ENCODE measurements at regions not wholly inside any gene's neighbourhood (a gene's known extent, or its start where the extent isn't known, plus 50 kb on each side); places are given as distances from the start of the nearest gene placed in this dataset.
A peak's percentile ranks its signal among the peaks of the same experiment; 100 is the strongest.

GRCh38 chr11:119804698-119805097 is 75.7 kb upstream of the NECTIN1 start:
- H3K27me3 Mint-ChIP-seq, result peaks cover 39% of the 10 kb centered on the region
- no peaks in the 10 kb centered on the region for H3K4me1 Mint-ChIP-seq (ENCODE audit: low read depth)
- no peak for DNase-seq (ENCODE audit: low spot score, unreplicated experiment)
- no peak overlapping the region for H3K4me3 Mint-ChIP-seq (ENCODE audit: low read depth)
- no peak for TF ChIP-seq CTCF (IDR thresholded peaks at IDR 0.05; ENCODE audit: unreplicated experiment)
- no peaks in the 10 kb centered on the region for H3K36me3 Mint-ChIP-seq (ENCODE audit: insufficient read depth)
- H3K27ac Mint-ChIP-seq, result no peak overlapping the region
- H3K9me3 Mint-ChIP-seq (ENCODE audit: low read depth), result no peaks in the 10 kb centered on the region

- no peak overlapping the region for H3K4me3 Mint-ChIP-seq (ENCODE audit: low read depth)
Observed at GRCh38 chr11:119803726-119804294, 74.8 kb upstream of the NECTIN1 start.

DNA sequence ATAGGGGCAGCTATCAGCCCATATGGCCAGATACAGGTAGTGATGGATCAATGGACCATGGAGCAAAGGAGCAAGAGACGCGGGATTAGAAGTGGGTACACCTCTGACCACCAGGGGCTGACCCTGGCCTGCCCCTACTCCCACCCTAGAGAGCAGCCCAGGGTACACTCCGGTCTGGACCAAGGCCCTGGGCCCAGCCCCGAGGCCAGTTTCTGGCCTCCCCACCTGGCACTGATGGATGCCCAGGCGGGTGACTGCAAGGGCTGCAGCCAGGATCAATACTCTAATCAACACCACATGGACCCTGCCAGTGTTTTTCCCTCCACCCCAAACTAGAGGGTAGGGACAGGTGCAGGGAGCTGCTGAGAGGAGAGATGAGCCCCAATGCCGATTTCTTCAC is 74.1 kb upstream of the NECTIN1 start:
- Mint-ChIP-seq H3K36me3 (ENCODE audit: insufficient read depth) (no peaks in the 10 kb centered on the region), H3K27ac (no peak overlapping the region), H3K9me3 (ENCODE audit: low read depth) (no peaks in the 10 kb centered on the region), H3K27me3 (peaks cover 32% of the 10 kb centered on the region), H3K4me3 (ENCODE audit: low read depth) (no peak overlapping the region), H3K4me1 (ENCODE audit: low read depth) (no peaks in the 10 kb centered on the region)
- TF ChIP-seq CTCF (IDR thresholded peaks at IDR 0.05; ENCODE audit: unreplicated experiment), result peak; percentile 16
- DNase-seq (ENCODE audit: low spot score, unreplicated experiment), result no peak

More at GRCh38 chr11:119803726-119804294, 74.8 kb upstream of the NECTIN1 start:
- no peak for TF ChIP-seq CTCF (IDR thresholded peaks at IDR 0.05; ENCODE audit: unreplicated experiment)
- H3K4me1 Mint-ChIP-seq (ENCODE audit: low read depth), result no peaks in the 10 kb centered on the region
- no peak for DNase-seq (ENCODE audit: low spot score, unreplicated experiment)
- no peak overlapping the region for H3K27ac Mint-ChIP-seq
- H3K9me3 Mint-ChIP-seq (ENCODE audit: low read depth), result no peaks in the 10 kb centered on the region
- H3K36me3 Mint-ChIP-seq (ENCODE audit: insufficient read depth), result no peaks in the 10 kb centered on the region
- H3K27me3 Mint-ChIP-seq, result peaks cover 36% of the 10 kb centered on the region

DNA sequence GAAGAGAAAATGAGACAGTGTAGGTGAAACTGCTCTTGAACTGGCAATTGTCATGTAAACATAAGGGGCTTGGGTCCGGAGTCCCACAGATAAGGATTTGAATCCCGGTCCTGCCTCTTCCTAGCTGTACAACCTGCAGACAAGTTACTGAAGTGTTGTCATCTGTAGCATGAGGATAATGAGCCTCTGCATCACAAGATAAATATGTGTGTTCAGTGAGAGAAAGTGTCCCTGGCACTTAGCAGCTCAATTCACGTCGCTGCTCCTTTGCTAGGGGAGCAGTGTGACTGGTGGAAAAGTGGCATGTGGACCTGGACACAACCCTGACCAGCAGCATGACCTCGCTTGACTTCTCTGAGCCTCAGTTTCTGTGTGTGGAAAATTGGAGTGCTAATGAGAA is 73.7 kb upstream of the NECTIN1 start:
- no peak for DNase-seq (ENCODE audit: low spot score, unreplicated experiment)
- no peak overlapping the region for H3K27ac Mint-ChIP-seq
- peaks cover under 1% of the 10 kb centered on the region for H3K4me1 Mint-ChIP-seq (ENCODE audit: low read depth)
- H3K9me3 Mint-ChIP-seq (ENCODE audit: low read depth), result no peaks in the 10 kb centered on the region
- peaks cover 29% of the 10 kb centered on the region for H3K27me3 Mint-ChIP-seq
- H3K36me3 Mint-ChIP-seq (ENCODE audit: insufficient read depth), result no peaks in the 10 kb centered on the region
- TF ChIP-seq CTCF (IDR thresholded peaks at IDR 0.05; ENCODE audit: unreplicated experiment), result no peak
- H3K4me3 Mint-ChIP-seq (ENCODE audit: low read depth), result no peak overlapping the region

DNA sequence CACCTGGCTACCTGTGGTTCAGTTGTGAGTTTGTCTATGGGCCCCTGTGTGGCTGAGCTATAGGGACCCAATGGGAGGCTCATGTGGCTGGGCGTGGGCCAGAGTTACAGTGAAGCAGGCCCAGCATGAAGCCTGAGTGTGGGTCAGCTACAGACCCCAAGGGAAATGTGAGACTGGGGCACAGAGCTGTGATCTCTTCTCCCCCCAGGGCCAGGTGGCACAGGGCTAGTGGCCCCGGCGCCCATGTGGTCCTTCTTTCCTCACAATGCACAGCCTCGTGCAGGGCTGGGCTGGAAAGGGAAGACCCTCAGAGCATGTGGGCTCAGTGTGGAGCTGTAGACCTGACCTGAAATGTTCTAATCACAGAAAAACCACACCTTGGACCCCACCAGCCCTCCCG is 71.6 kb upstream of the NECTIN1 start:
- no peak for DNase-seq (ENCODE audit: low spot score, unreplicated experiment)
- Mint-ChIP-seq H3K9me3 (ENCODE audit: low read depth) (no peaks in the 10 kb centered on the region), H3K27ac (no peak overlapping the region), H3K4me3 (ENCODE audit: low read depth) (no peak overlapping the region), H3K4me1 (ENCODE audit: low read depth) (peaks cover 10% of the 10 kb centered on the region), H3K27me3 (peaks cover 30% of the 10 kb centered on the region), H3K36me3 (ENCODE audit: insufficient read depth) (no peaks in the 10 kb centered on the region)
- no peak for TF ChIP-seq CTCF (IDR thresholded peaks at IDR 0.05; ENCODE audit: unreplicated experiment)
